ENCODE measurements at regions not wholly inside any gene's neighbourhood (a gene's known extent, or its start where the extent isn't known, plus 50 kb on each side); places are given as distances from the start of the nearest gene placed in this dataset.

GRCh38 chr15:38991701-38992100, 427.1 kb upstream of the RASGRP1 start:
- TF ChIP-seq CTCF (IDR thresholded peaks at IDR 0.05; ENCODE audit: insufficient read depth, missing control alignments), result no peak
- no peak for DNase-seq (ENCODE audit: insufficient read length, low spot score)
- no peak for FAIRE-seq

GRCh38 chr15:38992506-38992905, 427.9 kb upstream of the RASGRP1 start:
- FAIRE-seq, result no peak
- TF ChIP-seq CTCF (IDR thresholded peaks at IDR 0.05; ENCODE audit: insufficient read depth, missing control alignments), result no peak
- DNase-seq (ENCODE audit: insufficient read length, low spot score), result no peak

- no peak for FAIRE-seq
- TF ChIP-seq CTCF (IDR thresholded peaks at IDR 0.05; ENCODE audit: insufficient read depth, missing control alignments), result no peak
- DNase-seq (ENCODE audit: insufficient read length, low spot score), result no peak
These were observed 428.3 kb upstream of the RASGRP1 start for GRCh38 chr15:38992930-38993329.

- FAIRE-seq, result no peak
- TF ChIP-seq CTCF (IDR thresholded peaks at IDR 0.05; ENCODE audit: insufficient read depth, missing control alignments), result no peak
- DNase-seq (ENCODE audit: insufficient read length, low spot score), result no peak
These were observed 429.7 kb upstream of the RASGRP1 start for GRCh38 chr15:38994310-38994709.

GRCh38 chr15:38996111-38996631, 431.6 kb upstream of the RASGRP1 start:
- FAIRE-seq, result no peak
- no peak for DNase-seq (ENCODE audit: insufficient read length, low spot score)
- TF ChIP-seq CTCF (IDR thresholded peaks at IDR 0.05; ENCODE audit: insufficient read depth, missing control alignments), result no peak

GRCh38 chr15:38997841-38998240, 433.2 kb upstream of the RASGRP1 start:
- no peak for FAIRE-seq

More at GRCh38 chr15:38997841-38998240, 433.2 kb upstream of the RASGRP1 start:
- no peak for TF ChIP-seq CTCF (IDR thresholded peaks at IDR 0.05; ENCODE audit: insufficient read depth, missing control alignments)
- DNase-seq (ENCODE audit: insufficient read length, low spot score), result no peak

All from D721Med (cell line).